Naive thymus-derived CD8-positive, alpha-beta T cell (primary cell): ENCODE measurements at regions not wholly inside any gene's neighbourhood (a gene's known extent, or its start where the extent isn't known, plus 50 kb on each side); places are given as distances from the start of the nearest gene placed in this dataset.
"Not testable (repeated sequence)": the region's sequence is repeated elsewhere in the genome, so short reads cannot be mapped to it uniquely, and the experiment has no call there.

Experiments
- ATAC-seq, 2 donors: fragments of 150-1000 bp; cut with Tn5 transposase in 1 of 2; sonication (Bioruptor Pico), chemical (Tn5 transposase) in 1 of 2; 1 replicate in 1 of 2; 2 replicates in 1 of 2; pipeline ENCODE4 v1.10.0; 2021; ENCODE audit warnings: mild to moderate bottlenecking in 2 of 2, moderate library complexity in 2 of 2
- POLR2A ChIA-PET: fragments of 350-600 bp; sonication (Branson Sonifier 250); formaldehyde crosslinking; loops from one replicate; lab custom pipeline; 2021; ENCODE audit warnings: antibody characterized with exemption; lab: Charles Lee
- DNase-seq, 10 donors: peaks; one replicate each; pipeline versions ENCODE4 v3.0.0 to v3.0.0-alpha.2; 2020 to 2022
- H3K27ac Mint-ChIP-seq, 10 donors: one replicate each; pipeline ENCODE4 v1.8.0; 2020 to 2022; ENCODE audit warnings: mild to moderate bottlenecking in 10 of 10, mixed read lengths in 10 of 10, moderate library complexity in 4 of 10, inconsistent platforms in 1 of 10
- H3K27me3 Mint-ChIP-seq, 5 donors: one replicate each; pipeline ENCODE4 v1.8.0; 2021 to 2022; ENCODE audit warnings: mixed read lengths in 5 of 5
- H3K36me3 Mint-ChIP-seq, 3 donors: one replicate each; pipeline ENCODE4 v1.8.0; 2020 to 2022; ENCODE audit warnings: mixed read lengths in 3 of 3, mild to moderate bottlenecking in 2 of 3, inconsistent platforms in 1 of 3
- H3K4me1 Mint-ChIP-seq, 4 donors: one replicate each; pipeline ENCODE4 v1.8.0; 2021 to 2022; ENCODE audit warnings: mixed read lengths in 4 of 4
- H3K4me3 Mint-ChIP-seq, 10 donors: one replicate each; pipeline ENCODE4 v1.8.0; 2020 to 2022; ENCODE audit warnings: mild to moderate bottlenecking in 10 of 10, mixed read lengths in 10 of 10, moderate library complexity in 6 of 10, inconsistent platforms in 1 of 10
- H3K9me3 Mint-ChIP-seq, 9 donors: one replicate each; pipeline ENCODE4 v1.8.0; 2020 to 2022; ENCODE audit warnings: mixed read lengths in 9 of 9, mild to moderate bottlenecking in 3 of 9, inconsistent platforms in 1 of 9, moderate library complexity in 1 of 9

- POLR2A ChIA-PET, H3K4me3 Mint-ChIP-seq: not testable (repeated sequence)
Measured at GRCh38 chr9:41040705-41041342, 87.7 kb downstream of the FOXD4L6 start.

GRCh38 chr9:41035276-41035675 lies 93.2 kb downstream of the FOXD4L6 start:
- H3K4me3 Mint-ChIP-seq, H3K4me1 Mint-ChIP-seq, H3K27me3 Mint-ChIP-seq, ATAC-seq, H3K9me3 Mint-ChIP-seq, H3K27ac Mint-ChIP-seq, DNase-seq, POLR2A ChIA-PET: not testable (repeated sequence)
- H3K36me3 Mint-ChIP-seq = peaks cover 0 to 17% (median 12%) of the 10 kb centered on the region in 3 donors

More at GRCh38 chr9:41040705-41041342, 87.7 kb downstream of the FOXD4L6 start:
- not testable (repeated sequence) for H3K27me3 Mint-ChIP-seq, ATAC-seq, DNase-seq, H3K27ac Mint-ChIP-seq, H3K4me1 Mint-ChIP-seq, H3K9me3 Mint-ChIP-seq
- H3K36me3 Mint-ChIP-seq = peaks cover 11 to 17% (median 12%) of the 10 kb centered on the region in 3 donors

GRCh38 chr9:41034699-41035197 lies 93.7 kb downstream of the FOXD4L6 start:
- H3K9me3 Mint-ChIP-seq, H3K27me3 Mint-ChIP-seq, H3K4me1 Mint-ChIP-seq, ATAC-seq, POLR2A ChIA-PET, H3K27ac Mint-ChIP-seq, H3K4me3 Mint-ChIP-seq, DNase-seq: not testable (repeated sequence)
- peaks cover 0 to 17% (median 12%) of the 10 kb centered on the region in 3 donors for H3K36me3 Mint-ChIP-seq

- POLR2A ChIA-PET, ATAC-seq: not testable (repeated sequence)
Measured at GRCh38 chr9:41033877-41034276, 94.6 kb downstream of the FOXD4L6 start.

GRCh38 chr9:41033360-41033759 lies 95.1 kb downstream of the FOXD4L6 start:
- H3K27me3 Mint-ChIP-seq, H3K4me1 Mint-ChIP-seq, DNase-seq, H3K27ac Mint-ChIP-seq, POLR2A ChIA-PET, H3K9me3 Mint-ChIP-seq, ATAC-seq, H3K4me3 Mint-ChIP-seq: not testable (repeated sequence)
- H3K36me3 Mint-ChIP-seq = peaks cover 0 to 15% (median 7%) of the 10 kb centered on the region in 3 donors

More at GRCh38 chr9:41033877-41034276, 94.6 kb downstream of the FOXD4L6 start:
- H3K4me3 Mint-ChIP-seq, H3K4me1 Mint-ChIP-seq, H3K27me3 Mint-ChIP-seq, H3K9me3 Mint-ChIP-seq, H3K27ac Mint-ChIP-seq, DNase-seq: not testable (repeated sequence)
- peaks cover 0 to 14% (median 7%) of the 10 kb centered on the region in 3 donors for H3K36me3 Mint-ChIP-seq

GRCh38 chr9:41026912-41027676 lies 101.4 kb downstream of the FOXD4L6 start:
- POLR2A ChIA-PET, H3K27me3 Mint-ChIP-seq, H3K27ac Mint-ChIP-seq, H3K4me3 Mint-ChIP-seq, H3K4me1 Mint-ChIP-seq, ATAC-seq, DNase-seq: not testable (repeated sequence)
- Mint-ChIP-seq H3K9me3 (peaks cover 0 to 11% (median 4%) of the 10 kb centered on the region in 9 donors), H3K36me3 (peaks cover 0 to 18% (median 7%) of the 10 kb centered on the region in 3 donors)

GRCh38 chr9:41022365-41022764 lies 106.1 kb downstream of the FOXD4L6 start:
- H3K4me3 Mint-ChIP-seq, DNase-seq, H3K27me3 Mint-ChIP-seq, H3K4me1 Mint-ChIP-seq, ATAC-seq, H3K27ac Mint-ChIP-seq, POLR2A ChIA-PET: not testable (repeated sequence)
- peaks cover 0 to 18% (median 4%) of the 10 kb centered on the region in 9 donors for H3K9me3 Mint-ChIP-seq
- H3K36me3 Mint-ChIP-seq = peaks cover 11 to 27% (median 14%) of the 10 kb centered on the region in 3 donors

- H3K27ac Mint-ChIP-seq, ATAC-seq, POLR2A ChIA-PET, DNase-seq, H3K27me3 Mint-ChIP-seq, H3K4me1 Mint-ChIP-seq, H3K4me3 Mint-ChIP-seq: not testable (repeated sequence)
- Mint-ChIP-seq H3K36me3 (peaks cover 14 to 29% (median 22%) of the 10 kb centered on the region in 3 donors), H3K9me3 (peaks cover 0 to 18% (median 2%) of the 10 kb centered on the region in 9 donors)
Measured at GRCh38 chr9:41019858-41020562, 108.5 kb downstream of the FOXD4L6 start.

GRCh38 chr9:41018948-41019347 lies 109.5 kb downstream of the FOXD4L6 start:
- not testable (repeated sequence) for H3K4me1 Mint-ChIP-seq, H3K4me3 Mint-ChIP-seq
- H3K9me3 Mint-ChIP-seq = peaks cover 0 to 13% (median 2%) of the 10 kb centered on the region in 9 donors

GRCh38 chr9:41016699-41017098 lies 111.8 kb downstream of the FOXD4L6 start:
- peaks cover 15 to 47% (median 43%) of the 10 kb centered on the region in 3 donors for H3K36me3 Mint-ChIP-seq
- H3K27me3 Mint-ChIP-seq, POLR2A ChIA-PET, DNase-seq, H3K27ac Mint-ChIP-seq, H3K4me1 Mint-ChIP-seq, H3K4me3 Mint-ChIP-seq, ATAC-seq, H3K9me3 Mint-ChIP-seq: not testable (repeated sequence)

More at GRCh38 chr9:41018948-41019347, 109.5 kb downstream of the FOXD4L6 start:
- POLR2A ChIA-PET, H3K27me3 Mint-ChIP-seq, ATAC-seq, H3K27ac Mint-ChIP-seq, DNase-seq: not testable (repeated sequence)
- H3K36me3 Mint-ChIP-seq = peaks cover 15 to 37% (median 30%) of the 10 kb centered on the region in 3 donors

GRCh38 chr9:40999952-41000700 lies 128.4 kb downstream of the FOXD4L6 start:
- Mint-ChIP-seq H3K36me3 (peaks cover 16 to 74% (median 30%) of the 10 kb centered on the region in 3 donors), H3K4me1 (peaks cover 25 to 50% (median 45%) of the 10 kb centered on the region in 4 donors), H3K27ac (peak overlapping the region in 2 of 10 donors; percentile 24 to 47)
- H3K9me3 Mint-ChIP-seq, ATAC-seq, DNase-seq, POLR2A ChIA-PET, H3K4me3 Mint-ChIP-seq, H3K27me3 Mint-ChIP-seq: not testable (repeated sequence)

GRCh38 chr9:40995490-40995889 lies 133.0 kb downstream of the FOXD4L6 start:
- POLR2A ChIA-PET, DNase-seq, ATAC-seq, H3K27me3 Mint-ChIP-seq, H3K9me3 Mint-ChIP-seq: not testable (repeated sequence)
- Mint-ChIP-seq H3K36me3 (peaks cover 10 to 63% (median 20%) of the 10 kb centered on the region in 3 donors), H3K27ac (peak overlapping the region in 1 of 10 donors; percentile 15), H3K4me3 (peak overlapping the region in 5 of 10 donors; percentile 11 to 54 (median 38)), H3K4me1 (peaks cover 27 to 62% (median 53%) of the 10 kb centered on the region in 4 donors)
